GM23338 (cell line): ENCODE measurements at regions not wholly inside any gene's neighbourhood (a gene's known extent, or its start where the extent isn't known, plus 50 kb on each side); places are given as distances from the start of the nearest gene placed in this dataset.

Experiments
- ATAC-seq: fragments of 200-7000 bp; cut with Tn5 transposase; 3 replicates; pipeline ENCODE4 v1.9.1; 2020
- DNase-seq: peaks from one replicate; pipeline ENCODE4 v3.0.0-alpha.2; 2015; ENCODE audit warnings: low spot score
- H2AFZ ChIP-seq: fragments of 200-600 bp; sonication (generic); 2 replicates; pipeline ENCODE4 v1.8.0; 2016; ENCODE audit warnings: antibody characterized with exemption, mild to moderate bottlenecking, moderate library complexity
- H3F3A ChIP-seq: fragments of 200-600 bp; sonication (generic); replicated peaks from 2 replicates; pipeline ENCODE4 v1.8.0; 2017; ENCODE audit warnings: antibody characterized with exemption, mixed run types, low read depth
- H3K27ac ChIP-seq: fragments of 200-600 bp; sonication (generic); 2 replicates; pipeline ENCODE4 v1.6.1; 2016; ENCODE audit warnings: low read depth
- H3K27me3 ChIP-seq: fragments of 200-600 bp; sonication (generic); 2 replicates; pipeline ENCODE4 v1.8.0; 2016; ENCODE audit warnings: mild to moderate bottlenecking, mixed run types, moderate library complexity; ENCODE audit not compliant: insufficient read depth
- H3K36me3 ChIP-seq: fragments of 200-600 bp; sonication (generic); 2 replicates; pipeline ENCODE4 v1.8.0; 2016; ENCODE audit warnings: mild to moderate bottlenecking; ENCODE audit not compliant: insufficient read depth
- H3K4me1 ChIP-seq: fragments of 200-600 bp; sonication (generic); 2 replicates; pipeline ENCODE4 v1.8.0; 2016; ENCODE audit warnings: mild to moderate bottlenecking, moderate library complexity; ENCODE audit not compliant: insufficient read depth
- H3K4me2 ChIP-seq: fragments of 200-600 bp; sonication (generic); 2 replicates; pipeline ENCODE4 v1.7.1; 2017; ENCODE audit warnings: mixed run types
- H3K4me3 ChIP-seq: fragments of 200-600 bp; sonication (generic); 2 replicates; pipeline ENCODE4 v1.6.1; 2016; ENCODE audit warnings: mixed run types
- H3K79me2 ChIP-seq: fragments of 200-600 bp; sonication (generic); replicated peaks from 2 replicates; pipeline ENCODE4 v1.8.0; 2017; ENCODE audit warnings: mild to moderate bottlenecking; ENCODE audit not compliant: insufficient read depth
- H3K9me2 ChIP-seq: fragments of 200-600 bp; sonication (generic); 2 replicates; pipeline ENCODE4 v1.8.0; 2017; ENCODE audit not compliant: insufficient read depth
- H4K20me1 ChIP-seq: fragments of 200-600 bp; sonication (generic); replicated peaks from 2 replicates; pipeline ENCODE4 v1.8.0; 2017; ENCODE audit warnings: mild to moderate bottlenecking; ENCODE audit not compliant: insufficient read depth
- H3K27ac Mint-ChIP-seq: 2 replicates; pipeline ENCODE4 v1.8.0; 2020; ENCODE audit warnings: inconsistent platforms, mild to moderate bottlenecking, moderate library complexity, mixed read lengths
- H3K27me3 Mint-ChIP-seq: 3 replicates; pipeline ENCODE4 v1.8.0; 2022; ENCODE audit warnings: low read depth, mild to moderate bottlenecking, moderate library complexity, mixed read lengths, inconsistent platforms; ENCODE audit not compliant: insufficient read depth, poor library complexity
- H3K36me3 Mint-ChIP-seq: 3 replicates; pipeline ENCODE4 v1.8.0; 2021; ENCODE audit warnings: low read depth, mild to moderate bottlenecking, inconsistent platforms, moderate library complexity, mixed read lengths
- H3K4me1 Mint-ChIP-seq: 3 replicates; pipeline ENCODE4 v1.8.0; 2020; ENCODE audit warnings: mild to moderate bottlenecking, inconsistent platforms, mixed read lengths
- H3K4me3 Mint-ChIP-seq: 3 replicates; pipeline ENCODE4 v1.8.0; 2021; ENCODE audit warnings: moderate library complexity, mild to moderate bottlenecking, inconsistent platforms, mixed read lengths
- H3K9me3 Mint-ChIP-seq: 3 replicates; pipeline ENCODE4 v1.8.0; 2020; ENCODE audit warnings: moderate library complexity, mild to moderate bottlenecking, inconsistent platforms, mixed read lengths
- CREB1 ChIP-seq: fragments of 250-450 bp; sonication (Bioruptor Pico); IDR thresholded peaks from 2 replicates; pipeline ENCODE4 v1.5.0; 2020; ENCODE audit warnings: low read depth, mild to moderate bottlenecking, moderate library complexity
- EZH2 ChIP-seq: fragments of 200-600 bp; sonication (generic); IDR thresholded peaks from one replicate; pipeline ENCODE4 v1.8.0; 2017; ENCODE audit warnings: antibody characterized with exemption, mild to moderate bottlenecking, low read depth; ENCODE audit not compliant: unreplicated experiment
- EZH2phosphoT487 ChIP-seq: fragments of 200-600 bp; sonication (generic); IDR thresholded peaks from one replicate; pipeline ENCODE4 v1.8.1; 2018; ENCODE audit warnings: antibody characterized with exemption; ENCODE audit not compliant: unreplicated experiment
- JUNB ChIP-seq: IDR thresholded peaks from one replicate; pipeline ENCODE4 v1.6.1; 2016; ENCODE audit warnings: antibody characterized with exemption; ENCODE audit not compliant: unreplicated experiment
- NANOG ChIP-seq: IDR thresholded peaks from 2 replicates; pipeline ENCODE4 v1.6.1; 2016; ENCODE audit warnings: antibody characterized with exemption, borderline replicate concordance
- POLR2AphosphoS5 ChIP-seq: IDR thresholded peaks from 2 replicates; pipeline ENCODE4 v1.6.1; 2016; ENCODE audit warnings: antibody characterized with exemption, low read depth
- STAT1 ChIP-seq: IDR thresholded peaks from one replicate; pipeline ENCODE4 v1.6.1; 2016; ENCODE audit warnings: antibody characterized with exemption; ENCODE audit not compliant: unreplicated experiment
- ZNF114 ChIP-seq: fragments of 250-450 bp; sonication (Bioruptor Pico); IDR thresholded peaks from 2 replicates; pipeline ENCODE4 v1.5.0; 2020; ENCODE audit warnings: mild to moderate bottlenecking, moderate library complexity
- ZNF331 ChIP-seq: fragments of 250-450 bp; sonication (Bioruptor Pico); IDR thresholded peaks from 2 replicates; pipeline ENCODE4 v1.5.0; 2020; ENCODE audit warnings: low read depth, mild to moderate bottlenecking, moderate library complexity
- TF ChIP-seq, protein P1 (sequence below): fragments of 250-450 bp; sonication (Bioruptor Pico); IDR thresholded peaks from 2 replicates; pipeline ENCODE4 v1.5.0; 2020; ENCODE audit warnings: mild to moderate bottlenecking, moderate library complexity
- TF ChIP-seq, protein P2 (sequence below): IDR thresholded peaks from 2 replicates; pipeline ENCODE4 v1.6.1; 2016; ENCODE audit warnings: antibody characterized with exemption

DNA sequence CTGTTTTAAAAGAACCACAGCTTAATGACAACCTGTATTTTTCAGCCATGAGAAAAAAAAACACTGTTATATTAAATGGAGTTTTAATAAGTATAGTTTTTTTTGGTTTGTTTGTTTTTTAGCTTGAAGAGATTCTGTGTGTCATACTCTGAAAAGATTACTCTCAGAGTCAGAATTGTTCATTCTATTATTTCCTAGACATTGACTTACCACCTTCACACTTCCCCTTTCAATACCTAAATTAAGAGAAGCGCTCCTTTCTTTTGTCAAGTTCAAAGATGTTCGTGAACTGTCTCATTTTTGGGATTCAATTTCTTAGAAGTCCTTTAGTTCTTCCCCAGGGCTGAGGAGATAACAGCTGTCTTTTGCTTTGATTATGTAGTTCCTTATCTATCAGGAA, 1201.6 kb upstream of the NUDT12 start (continued):
- TF ChIP-seq, protein P1, sequence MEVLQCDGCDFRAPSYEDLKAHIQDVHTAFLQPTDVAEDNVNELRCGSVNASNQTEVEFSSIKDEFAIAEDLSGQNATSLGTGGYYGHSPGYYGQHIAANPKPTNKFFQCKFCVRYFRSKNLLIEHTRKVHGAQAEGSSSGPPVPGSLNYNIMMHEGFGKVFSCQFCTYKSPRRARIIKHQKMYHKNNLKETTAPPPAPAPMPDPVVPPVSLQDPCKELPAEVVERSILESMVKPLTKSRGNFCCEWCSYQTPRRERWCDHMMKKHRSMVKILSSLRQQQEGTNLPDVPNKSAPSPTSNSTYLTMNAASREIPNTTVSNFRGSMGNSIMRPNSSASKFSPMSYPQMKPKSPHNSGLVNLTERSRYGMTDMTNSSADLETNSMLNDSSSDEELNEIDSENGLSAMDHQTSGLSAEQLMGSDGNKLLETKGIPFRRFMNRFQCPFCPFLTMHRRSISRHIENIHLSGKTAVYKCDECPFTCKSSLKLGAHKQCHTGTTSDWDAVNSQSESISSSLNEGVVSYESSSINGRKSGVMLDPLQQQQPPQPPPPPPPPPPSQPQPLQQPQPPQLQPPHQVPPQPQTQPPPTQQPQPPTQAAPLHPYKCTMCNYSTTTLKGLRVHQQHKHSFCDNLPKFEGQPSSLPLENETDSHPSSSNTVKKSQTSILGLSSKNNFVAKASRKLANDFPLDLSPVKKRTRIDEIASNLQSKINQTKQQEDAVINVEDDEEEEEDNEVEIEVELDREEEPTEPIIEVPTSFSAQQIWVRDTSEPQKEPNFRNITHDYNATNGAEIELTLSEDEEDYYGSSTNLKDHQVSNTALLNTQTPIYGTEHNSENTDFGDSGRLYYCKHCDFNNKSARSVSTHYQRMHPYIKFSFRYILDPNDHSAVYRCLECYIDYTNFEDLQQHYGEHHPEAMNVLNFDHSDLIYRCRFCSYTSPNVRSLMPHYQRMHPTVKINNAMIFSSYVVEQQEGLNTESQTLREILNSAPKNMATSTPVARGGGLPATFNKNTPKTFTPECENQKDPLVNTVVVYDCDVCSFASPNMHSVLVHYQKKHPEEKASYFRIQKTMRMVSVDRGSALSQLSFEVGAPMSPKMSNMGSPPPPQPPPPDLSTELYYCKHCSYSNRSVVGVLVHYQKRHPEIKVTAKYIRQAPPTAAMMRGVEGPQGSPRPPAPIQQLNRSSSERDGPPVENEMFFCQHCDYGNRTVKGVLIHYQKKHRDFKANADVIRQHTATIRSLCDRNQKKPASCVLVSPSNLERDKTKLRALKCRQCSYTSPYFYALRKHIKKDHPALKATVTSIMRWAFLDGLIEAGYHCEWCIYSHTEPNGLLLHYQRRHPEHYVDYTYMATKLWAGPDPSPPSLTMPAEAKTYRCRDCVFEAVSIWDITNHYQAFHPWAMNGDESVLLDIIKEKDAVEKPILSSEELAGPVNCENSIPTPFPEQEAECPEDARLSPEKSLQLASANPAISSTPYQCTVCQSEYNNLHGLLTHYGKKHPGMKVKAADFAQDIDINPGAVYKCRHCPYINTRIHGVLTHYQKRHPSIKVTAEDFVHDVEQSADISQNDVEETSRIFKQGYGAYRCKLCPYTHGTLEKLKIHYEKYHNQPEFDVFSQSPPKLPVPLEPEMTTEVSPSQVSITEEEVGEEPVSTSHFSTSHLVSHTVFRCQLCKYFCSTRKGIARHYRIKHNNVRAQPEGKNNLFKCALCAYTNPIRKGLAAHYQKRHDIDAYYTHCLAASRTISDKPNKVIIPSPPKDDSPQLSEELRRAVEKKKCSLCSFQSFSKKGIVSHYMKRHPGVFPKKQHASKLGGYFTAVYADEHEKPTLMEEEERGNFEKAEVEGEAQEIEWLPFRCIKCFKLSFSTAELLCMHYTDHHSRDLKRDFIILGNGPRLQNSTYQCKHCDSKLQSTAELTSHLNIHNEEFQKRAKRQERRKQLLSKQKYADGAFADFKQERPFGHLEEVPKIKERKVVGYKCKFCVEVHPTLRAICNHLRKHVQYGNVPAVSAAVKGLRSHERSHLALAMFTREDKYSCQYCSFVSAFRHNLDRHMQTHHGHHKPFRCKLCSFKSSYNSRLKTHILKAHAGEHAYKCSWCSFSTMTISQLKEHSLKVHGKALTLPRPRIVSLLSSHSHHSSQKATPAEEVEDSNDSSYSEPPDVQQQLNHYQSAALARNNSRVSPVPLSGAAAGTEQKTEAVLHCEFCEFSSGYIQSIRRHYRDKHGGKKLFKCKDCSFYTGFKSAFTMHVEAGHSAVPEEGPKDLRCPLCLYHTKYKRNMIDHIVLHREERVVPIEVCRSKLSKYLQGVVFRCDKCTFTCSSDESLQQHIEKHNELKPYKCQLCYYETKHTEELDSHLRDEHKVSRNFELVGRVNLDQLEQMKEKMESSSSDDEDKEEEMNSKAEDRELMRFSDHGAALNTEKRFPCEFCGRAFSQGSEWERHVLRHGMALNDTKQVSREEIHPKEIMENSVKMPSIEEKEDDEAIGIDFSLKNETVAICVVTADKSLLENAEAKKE, result no peak
- TF ChIP-seq NANOG (no peak), JUNB (no peak), EZH2phosphoT487 (no peak)

DNA sequence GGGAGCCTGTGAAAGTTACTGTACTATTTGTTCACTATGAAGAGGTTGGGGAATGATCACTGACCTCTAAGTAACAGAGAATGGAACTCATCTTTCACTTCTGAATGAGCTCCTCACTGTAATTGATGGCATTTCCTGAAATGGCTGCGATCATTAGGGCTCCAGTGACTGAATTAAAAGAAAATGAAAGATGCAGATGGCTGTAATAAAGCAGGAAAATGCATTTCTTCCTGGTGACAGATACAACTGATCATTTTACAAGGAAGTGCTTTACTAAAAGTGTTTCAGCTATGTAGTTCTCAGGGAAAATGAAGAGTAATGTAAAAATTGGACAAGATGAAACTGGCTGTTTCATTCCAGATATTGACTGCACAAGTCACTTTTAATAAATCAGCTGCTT, 1200.6 kb upstream of the NUDT12 start:
- Histone ChIP-seq H3K4me1 (no peaks in the 10 kb centered on the region), H3F3A (no peaks in the 10 kb centered on the region), H4K20me1 (no peaks in the 10 kb centered on the region), H3K4me2 (no peak overlapping the region), H3K9me2 (no peaks in the 10 kb centered on the region), H3K79me2 (no peaks in the 10 kb centered on the region), H2AFZ (no peak overlapping the region), H3K36me3 (no peaks in the 10 kb centered on the region), H3K27ac (no peak overlapping the region), H3K4me3 (no peak overlapping the region), H3K27me3 (no peaks in the 10 kb centered on the region)
- TF ChIP-seq, protein P2, sequence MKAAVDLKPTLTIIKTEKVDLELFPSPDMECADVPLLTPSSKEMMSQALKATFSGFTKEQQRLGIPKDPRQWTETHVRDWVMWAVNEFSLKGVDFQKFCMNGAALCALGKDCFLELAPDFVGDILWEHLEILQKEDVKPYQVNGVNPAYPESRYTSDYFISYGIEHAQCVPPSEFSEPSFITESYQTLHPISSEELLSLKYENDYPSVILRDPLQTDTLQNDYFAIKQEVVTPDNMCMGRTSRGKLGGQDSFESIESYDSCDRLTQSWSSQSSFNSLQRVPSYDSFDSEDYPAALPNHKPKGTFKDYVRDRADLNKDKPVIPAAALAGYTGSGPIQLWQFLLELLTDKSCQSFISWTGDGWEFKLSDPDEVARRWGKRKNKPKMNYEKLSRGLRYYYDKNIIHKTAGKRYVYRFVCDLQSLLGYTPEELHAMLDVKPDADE, result no peak
- TF ChIP-seq CREB1, result no peak
- TF ChIP-seq POLR2AphosphoS5, result no peak
- no peak for TF ChIP-seq STAT1
- no peak for TF ChIP-seq NANOG
- no peak for TF ChIP-seq ZNF331
- no peak for TF ChIP-seq EZH2
- TF ChIP-seq ZNF114 (CRISPR knock-in tag), result no peak
- DNase-seq (no peak), ATAC-seq (no peak)
- no peak overlapping the region for H3K27ac Mint-ChIP-seq
- H3K9me3 Mint-ChIP-seq, result peaks cover 4% of the 10 kb centered on the region; the same call in 2 of the 3 replicates
- H3K4me3 Mint-ChIP-seq, result no peak overlapping the region
- H3K36me3 Mint-ChIP-seq, result peaks cover 10% of the 10 kb centered on the region; the same call in 1 of the 3 replicates
- no peaks in the 10 kb centered on the region for H3K27me3 Mint-ChIP-seq
- H3K4me1 Mint-ChIP-seq, result peaks cover 2% of the 10 kb centered on the region; the same call in 2 of the 3 replicates
